ENCODE measurements at regions not wholly inside any gene's neighbourhood (a gene's known extent, or its start where the extent isn't known, plus 50 kb on each side); places are given as distances from the start of the nearest gene placed in this dataset.

- TF ChIP-seq CTCF (IDR thresholded peaks at IDR 0.05) (no peak), POLR2A (IDR thresholded peaks at IDR 0.05) (no peak)
Measured at GRCh38 chr5:5063533-5063953, 76.6 kb upstream of the ADAMTS16 start.

Data from esophagus squamous epithelium (tissue), 4 donors.